GM20431 (cell line): ENCODE measurements at regions not wholly inside any gene's neighbourhood (a gene's known extent, or its start where the extent isn't known, plus 50 kb on each side); places are given as distances from the start of the nearest gene placed in this dataset.
"Not testable (repeated sequence)": the region's sequence is repeated elsewhere in the genome, so short reads cannot be mapped to it uniquely, and the experiment has no call there.

ENCODE experiments used
- in situ Hi-C: fragments of 300-500 bp; cut with MseI, MboI; formaldehyde crosslinking; loops from one replicate; pipeline ENCODE4 v1.15.0; 2020; ENCODE audit warnings: low sequenced_read_pairs; ENCODE audit not compliant: unreplicated experiment

DNA sequence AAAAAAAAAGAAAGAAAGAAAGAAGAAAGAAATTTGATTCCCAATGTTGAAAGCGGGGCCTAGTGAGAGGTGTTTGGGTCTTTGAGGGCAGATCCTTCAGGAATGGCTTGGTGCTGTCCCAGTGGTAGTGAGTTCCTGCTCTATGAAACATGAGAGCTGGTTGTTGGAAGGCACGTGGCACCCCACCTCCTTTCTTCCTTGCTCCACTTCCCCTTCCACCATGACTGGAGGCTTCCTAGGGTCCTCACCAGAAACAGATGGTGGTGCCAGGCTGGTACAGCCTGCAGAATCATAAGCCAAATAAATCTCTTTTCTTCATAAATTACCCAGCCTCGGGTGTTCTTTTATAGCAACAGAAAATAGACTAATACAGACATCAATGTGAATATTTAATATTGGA is 147.3 kb upstream of the KCNJ18 start:
- in situ Hi-C loops, result no loop called here

DNA sequence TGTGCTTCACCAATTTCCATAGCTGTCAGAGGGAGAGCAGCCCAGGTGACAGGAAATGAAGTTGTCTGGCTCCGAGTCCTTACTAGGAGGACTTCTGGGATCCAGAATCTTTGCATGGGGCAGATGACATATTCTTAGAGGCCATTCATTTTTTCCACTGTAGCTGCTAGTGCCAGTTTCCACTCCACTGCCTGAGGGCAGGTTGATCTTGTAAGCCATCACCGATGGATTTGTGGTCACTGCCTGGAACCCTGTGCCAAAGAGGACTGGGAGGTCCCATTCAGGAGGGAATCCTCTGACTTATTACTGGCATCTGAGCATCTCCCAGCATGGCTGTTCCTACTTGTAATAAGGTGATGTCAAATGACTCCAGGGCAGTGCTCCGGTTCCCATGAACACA is 144.1 kb upstream of the KCNJ18 start:
- in situ Hi-C loops, result no loop called here

DNA sequence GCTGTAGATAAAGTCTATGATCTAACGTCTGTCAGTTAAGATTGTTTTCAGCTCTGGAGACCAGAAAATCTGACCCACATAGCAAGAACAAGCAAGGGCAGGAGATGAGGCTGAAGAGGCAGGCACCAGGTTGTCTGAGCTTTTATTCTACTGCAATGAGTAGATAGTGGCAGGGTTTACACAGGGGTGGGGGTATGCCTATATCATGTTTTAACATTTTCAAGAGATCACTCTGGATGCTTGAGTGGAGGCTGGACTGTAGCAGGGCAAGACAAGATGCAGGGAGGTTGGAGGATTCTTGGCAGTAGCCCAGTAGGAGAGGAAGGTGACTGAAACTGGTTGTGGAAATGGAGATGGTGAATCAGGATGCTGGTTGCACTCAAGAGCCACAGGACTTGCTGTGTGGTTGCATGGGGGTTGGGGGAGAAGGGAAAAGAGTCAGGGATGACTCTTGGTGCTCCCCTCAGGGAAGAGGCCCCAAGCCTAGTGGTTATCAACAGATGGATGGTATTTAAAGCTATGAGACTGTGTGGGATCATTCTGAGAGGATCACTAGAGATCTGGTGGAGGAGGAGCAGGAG is 143.1 kb upstream of the KCNJ18 start:
- in situ Hi-C loops, result no loop called here

DNA sequence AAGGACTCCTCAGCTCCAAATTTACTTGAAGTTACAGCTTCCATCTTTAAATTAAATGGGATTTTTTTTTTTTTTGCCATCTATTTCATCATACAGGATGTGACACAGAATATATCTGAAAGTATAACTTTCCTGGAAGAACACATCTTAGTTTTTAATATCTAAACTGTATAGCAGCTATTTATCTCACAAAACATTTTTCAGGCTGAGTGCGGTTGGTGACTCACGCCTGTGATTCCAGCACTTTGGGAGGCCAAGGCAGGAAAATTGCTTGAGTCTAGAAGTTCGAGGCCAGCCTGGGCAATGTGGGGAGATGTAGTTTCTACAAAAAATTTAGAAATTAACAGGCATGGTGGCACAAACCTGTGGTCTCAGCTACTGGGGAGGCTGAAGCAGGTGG is 142.3 kb upstream of the KCNJ18 start:
- in situ Hi-C loops, result not testable (repeated sequence)

GRCh38 chr17:21551081-21551881 is 141.0 kb upstream of the KCNJ18 start:
- in situ Hi-C loops, result no loop called here

DNA sequence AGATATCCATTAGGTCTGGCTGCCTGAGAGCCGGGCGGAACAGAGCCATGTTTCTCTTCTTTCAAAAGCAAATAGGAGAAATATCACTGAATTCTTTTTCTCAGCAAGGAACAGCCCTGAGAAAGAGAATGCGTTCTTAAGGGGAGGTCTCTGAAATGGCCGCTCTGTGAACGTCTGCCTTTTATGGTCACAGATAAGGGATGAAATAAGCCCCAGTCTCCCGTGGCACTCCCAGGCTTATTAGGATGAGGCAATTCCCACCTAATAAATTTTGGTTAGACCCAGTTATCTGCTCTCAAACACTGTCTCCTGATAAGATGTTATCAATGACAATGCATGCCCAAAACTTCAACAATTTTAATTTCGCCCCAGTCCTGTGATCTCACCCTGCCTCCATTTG is 133.4 kb upstream of the KCNJ18 start:
- in situ Hi-C loops, result not testable (repeated sequence)

DNA sequence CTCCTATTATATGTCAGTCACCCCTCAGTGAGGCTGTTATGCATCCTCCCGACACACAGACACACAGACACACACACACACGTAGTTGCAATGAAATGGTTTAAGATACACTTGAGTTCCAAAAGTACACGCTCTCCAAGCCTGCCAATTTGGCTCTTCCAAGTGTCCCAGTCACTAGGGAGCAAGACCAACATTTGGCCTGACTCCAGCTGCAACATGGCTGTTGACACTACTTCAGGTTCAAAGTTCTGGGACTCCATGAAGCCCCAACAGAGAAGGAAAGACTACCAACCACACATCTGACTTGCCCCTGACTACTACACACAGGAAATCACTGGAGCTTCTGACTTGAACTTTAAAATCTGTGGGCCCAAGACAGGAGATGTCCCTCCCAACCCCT is 128.1 kb upstream of the KCNJ18 start:
- in situ Hi-C loops, result no loop called here

- in situ Hi-C loops, result not testable (repeated sequence)
Measured at GRCh38 chr17:21564757-21565156, 127.6 kb upstream of the KCNJ18 start.

- in situ Hi-C loops, result not testable (repeated sequence)
Measured at GRCh38 chr17:21570427-21570826, 121.9 kb upstream of the KCNJ18 start.

DNA sequence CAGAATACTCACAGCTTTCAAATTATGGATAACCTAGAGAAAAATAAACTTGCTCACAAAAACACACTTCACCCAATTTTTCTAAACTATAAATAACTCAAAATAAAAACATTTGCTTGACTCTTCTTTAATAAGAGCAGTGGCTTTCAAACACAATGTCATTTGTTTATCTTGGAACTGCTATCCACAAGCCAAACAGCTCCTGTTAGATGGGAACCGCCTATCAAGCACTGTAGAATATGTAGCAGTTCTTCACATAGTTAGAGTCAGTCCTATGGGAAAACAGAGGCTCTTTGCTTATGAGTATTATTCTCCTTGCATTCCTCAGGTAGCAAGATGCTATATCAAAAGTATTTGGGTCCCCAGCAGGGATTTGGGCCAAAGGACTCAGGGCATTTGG is 120.2 kb upstream of the KCNJ18 start:
- in situ Hi-C loops, result not testable (repeated sequence)

DNA sequence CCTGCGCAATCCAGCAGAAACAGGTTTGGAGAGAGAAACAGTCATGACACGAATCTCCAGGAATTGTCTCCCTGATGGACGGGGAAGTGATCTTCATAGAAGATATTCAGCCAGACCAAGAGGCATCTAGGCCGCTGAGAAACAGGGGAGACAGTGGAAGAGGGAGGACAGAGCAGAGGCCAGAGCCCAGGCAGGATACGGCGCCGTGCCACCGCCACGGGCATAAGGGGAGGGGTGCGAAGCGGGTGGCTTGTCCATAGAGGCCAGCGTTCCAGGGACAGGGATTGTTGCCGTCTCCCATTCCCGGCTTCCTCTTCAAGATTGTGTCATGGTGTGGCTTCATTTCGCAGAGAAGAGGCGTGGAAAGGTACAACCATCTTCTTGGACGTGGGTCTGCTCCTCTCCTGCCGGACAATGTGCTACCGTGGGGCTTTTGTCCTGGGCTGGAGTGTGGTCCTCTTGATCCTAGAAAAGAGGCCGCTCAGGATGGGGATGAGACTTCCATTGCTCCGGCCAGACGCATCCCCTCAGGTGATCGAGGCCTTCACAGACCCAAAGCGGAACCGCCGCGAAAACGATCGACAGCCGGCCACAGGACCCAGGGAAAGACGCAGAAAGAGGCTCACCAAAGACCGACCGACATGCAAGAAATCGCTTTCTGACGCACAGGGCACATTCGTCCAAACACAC is 118.9 kb upstream of the KCNJ18 start:
- in situ Hi-C loops, result not testable (repeated sequence)

DNA sequence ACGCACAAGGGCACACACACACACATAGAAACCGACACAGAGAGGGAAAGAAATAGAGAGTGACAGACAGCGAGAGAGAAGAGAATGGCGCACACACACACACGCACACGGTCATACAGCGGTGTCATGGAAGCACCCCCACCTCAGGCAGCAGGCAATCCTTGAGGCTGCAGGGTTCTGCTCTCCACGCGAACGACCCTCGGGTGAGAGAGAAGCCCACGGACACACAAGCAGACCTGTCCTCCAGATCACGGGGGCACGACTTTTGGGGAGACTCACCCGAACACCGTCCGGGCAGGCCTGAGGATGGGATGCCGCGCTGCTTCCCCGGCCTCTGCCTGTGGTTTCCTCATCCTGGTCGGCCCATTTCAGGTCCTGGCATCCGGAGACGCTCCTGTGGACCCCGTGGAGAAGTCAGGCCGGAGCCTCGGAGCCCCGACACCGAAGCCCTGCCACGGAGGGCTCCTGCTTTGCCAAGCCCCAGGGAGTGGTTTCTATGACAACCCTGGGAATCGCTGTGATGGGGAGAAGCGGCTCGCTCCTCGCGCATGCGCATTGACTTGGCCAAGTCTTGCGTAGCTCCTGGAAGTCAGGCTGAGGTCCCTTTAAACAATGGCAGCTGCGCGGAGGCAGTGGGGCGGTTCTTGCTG is 118.2 kb upstream of the KCNJ18 start:
- in situ Hi-C loops, result no loop called here

- in situ Hi-C loops, result not testable (repeated sequence)
Measured at GRCh38 chr17:21574611-21575255, 117.6 kb upstream of the KCNJ18 start.

GRCh38 chr17:21578783-21579182 is 113.5 kb upstream of the KCNJ18 start:
- in situ Hi-C loops, result not testable (repeated sequence)

DNA sequence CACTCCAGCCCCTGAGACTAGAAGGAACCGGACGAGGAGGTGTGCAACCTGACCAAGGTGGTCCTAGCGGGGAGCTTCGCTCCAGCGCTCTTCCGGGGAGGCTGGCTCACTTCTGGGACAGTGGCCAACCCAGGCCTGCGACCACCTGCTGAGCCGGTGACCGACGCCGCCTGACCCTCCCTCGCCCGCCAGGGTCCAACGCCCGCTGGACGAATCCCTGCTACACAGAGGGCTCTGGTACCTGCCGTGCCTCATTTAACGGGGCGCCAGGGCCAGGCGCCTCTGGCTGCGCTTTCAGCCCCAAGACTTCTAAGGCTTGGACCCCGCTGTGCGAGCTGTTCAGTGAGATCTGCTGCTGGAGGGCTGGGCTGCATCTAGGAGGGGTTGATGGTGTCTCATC is 99.5 kb upstream of the KCNJ18 start:
- in situ Hi-C loops, result no loop called here

GRCh38 chr17:21593452-21594105 is 98.7 kb upstream of the KCNJ18 start:
- in situ Hi-C loops, result not testable (repeated sequence)

- in situ Hi-C loops, result no loop called here
Measured at GRCh38 chr17:21595086-21595485, 97.2 kb upstream of the KCNJ18 start.

GRCh38 chr17:21602176-21602575 is 90.1 kb upstream of the KCNJ18 start:
- in situ Hi-C loops, result no loop called here

DNA sequence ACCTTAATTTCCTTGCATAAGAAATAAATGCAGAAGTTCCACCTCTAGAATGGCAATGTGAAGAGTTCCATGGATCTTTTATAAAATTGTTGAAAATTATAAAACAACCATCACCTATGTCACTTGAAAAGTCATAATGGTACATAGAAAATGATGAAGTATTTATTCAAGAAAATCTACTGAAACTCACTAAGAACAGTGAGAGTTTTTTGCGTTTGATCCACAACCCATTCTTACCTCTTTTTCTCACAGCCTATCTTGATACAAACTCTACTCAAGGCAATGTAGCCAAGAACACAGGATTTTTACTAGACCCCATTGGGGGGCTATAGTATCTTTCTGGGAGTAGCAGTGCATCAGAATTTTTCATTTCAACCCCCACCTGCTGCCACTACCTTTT is 89.0 kb upstream of the KCNJ18 start:
- in situ Hi-C loops, result not testable (repeated sequence)

DNA sequence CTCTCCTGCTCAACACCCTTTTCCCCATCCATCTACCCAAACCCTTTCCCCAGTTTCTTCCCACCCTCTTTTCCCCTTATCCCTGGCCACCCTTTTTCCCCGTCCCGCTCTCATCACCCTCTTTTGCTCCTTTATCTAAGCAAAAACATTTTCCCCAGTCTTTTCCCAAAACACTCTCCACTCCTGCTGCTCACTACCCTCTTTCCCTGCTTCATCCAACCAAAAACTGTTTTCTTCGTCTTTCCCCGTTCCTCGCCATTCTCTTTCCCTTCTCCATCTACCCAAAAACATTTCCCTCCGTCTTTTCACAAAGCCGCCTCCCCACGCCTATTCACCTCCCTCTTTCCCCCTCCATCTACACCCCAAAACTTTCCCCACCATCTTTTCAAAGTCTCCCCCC is 80.9 kb upstream of the KCNJ18 start:
- in situ Hi-C loops, result not testable (repeated sequence)
